SU-DHL-6 (cell line): ENCODE measurements at regions not wholly inside any gene's neighbourhood (a gene's known extent, or its start where the extent isn't known, plus 50 kb on each side); places are given as distances from the start of the nearest gene placed in this dataset.

Experiments
- EZH2phosphoT487 ChIP-seq: fragments of 200-600 bp; sonication (generic), shearing (Covaris generic); conservative IDR thresholded peaks from 2 replicates; pipeline ENCODE4 v1.6.1; 2018; ENCODE audit warnings: mild to moderate bottlenecking, antibody characterized with exemption, low read length, moderate library complexity, mixed read lengths
- TF ChIP-seq, protein P1 (sequence below): fragments of 200-600 bp; sonication (generic); IDR thresholded peaks from one replicate; pipeline ENCODE4 v1.5.1; 2017; ENCODE audit warnings: antibody characterized with exemption, mild to moderate bottlenecking, low read length, moderate library complexity; ENCODE audit not compliant: insufficient read depth, poor library complexity, severe bottlenecking

DNA sequence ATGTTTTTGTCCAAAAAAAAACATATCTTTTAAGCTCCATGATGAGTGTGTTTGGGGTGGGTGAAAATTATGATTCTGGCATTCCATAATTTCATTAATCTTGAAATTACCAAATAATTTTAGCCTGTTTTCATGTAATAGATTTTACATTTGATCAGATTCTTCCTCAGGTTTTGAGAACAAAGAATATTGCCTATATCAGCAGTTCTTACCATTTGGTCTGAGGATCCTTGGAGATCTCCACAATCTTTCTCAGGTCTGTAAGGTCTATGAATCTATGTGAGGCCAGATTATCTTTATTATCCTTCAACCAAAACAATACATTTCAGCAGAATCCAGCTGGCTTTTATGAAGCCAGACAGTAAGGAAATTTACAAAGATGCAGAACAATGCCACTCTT lies 373.3 kb upstream of the E2F7 start:
- TF ChIP-seq, protein P1, sequence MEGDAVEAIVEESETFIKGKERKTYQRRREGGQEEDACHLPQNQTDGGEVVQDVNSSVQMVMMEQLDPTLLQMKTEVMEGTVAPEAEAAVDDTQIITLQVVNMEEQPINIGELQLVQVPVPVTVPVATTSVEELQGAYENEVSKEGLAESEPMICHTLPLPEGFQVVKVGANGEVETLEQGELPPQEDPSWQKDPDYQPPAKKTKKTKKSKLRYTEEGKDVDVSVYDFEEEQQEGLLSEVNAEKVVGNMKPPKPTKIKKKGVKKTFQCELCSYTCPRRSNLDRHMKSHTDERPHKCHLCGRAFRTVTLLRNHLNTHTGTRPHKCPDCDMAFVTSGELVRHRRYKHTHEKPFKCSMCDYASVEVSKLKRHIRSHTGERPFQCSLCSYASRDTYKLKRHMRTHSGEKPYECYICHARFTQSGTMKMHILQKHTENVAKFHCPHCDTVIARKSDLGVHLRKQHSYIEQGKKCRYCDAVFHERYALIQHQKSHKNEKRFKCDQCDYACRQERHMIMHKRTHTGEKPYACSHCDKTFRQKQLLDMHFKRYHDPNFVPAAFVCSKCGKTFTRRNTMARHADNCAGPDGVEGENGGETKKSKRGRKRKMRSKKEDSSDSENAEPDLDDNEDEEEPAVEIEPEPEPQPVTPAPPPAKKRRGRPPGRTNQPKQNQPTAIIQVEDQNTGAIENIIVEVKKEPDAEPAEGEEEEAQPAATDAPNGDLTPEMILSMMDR: no peak
- no peak for TF ChIP-seq EZH2phosphoT487
